Heart left ventricle (tissue), 16 donors: ENCODE measurements at regions not wholly inside any gene's neighbourhood (a gene's known extent, or its start where the extent isn't known, plus 50 kb on each side); places are given as distances from the start of the nearest gene placed in this dataset.

Source experiments
- ATAC-seq, 4 donors: fragments of 200-7000 bp; cut with Tn5 transposase; one replicate each; pipeline ENCODE4 v1.9.1; 2020 to 2022; ENCODE audit warnings: moderate library complexity in 4 of 4, mild to moderate bottlenecking in 3 of 4, moderate number of reproducible peaks in 1 of 4
- DNase-seq, 5 donors: peaks; one replicate each; pipeline ENCODE4 v3.0.0-alpha.2; 2020
- H3K27ac ChIP-seq, 12 donors: fragments of 200-600 bp; sonication (generic) in 4 of 12; one replicate each; pipeline versions ENCODE4 v1.5.0 to v1.8.0; 2016 to 2022; ENCODE audit warnings: mild to moderate bottlenecking in 2 of 12
- H3K27me3 ChIP-seq, 9 donors: fragments of 200-600 bp; sonication (generic) in 2 of 9; one replicate each; pipeline versions ENCODE4 v1.5.1 to v1.8.0; 2016 to 2022; ENCODE audit warnings: mild to moderate bottlenecking in 3 of 9
- H3K36me3 ChIP-seq, 9 donors: fragments of 200-600 bp; sonication (generic) in 2 of 9; one replicate each; pipeline versions ENCODE4 v1.5.0 to v1.8.0; 2018 to 2022; ENCODE audit warnings: mild to moderate bottlenecking in 2 of 9
- H3K4me1 ChIP-seq, 12 donors: fragments of 200-600 bp; sonication (generic) in 4 of 12; one replicate each; pipeline versions ENCODE4 v1.5.0 to v1.8.0; 2016 to 2022; ENCODE audit warnings: mild to moderate bottlenecking in 3 of 12
- H3K4me3 ChIP-seq, 12 donors: fragments of 200-600 bp; sonication (generic) in 4 of 12; one replicate each; pipeline versions ENCODE4 v1.5.0 to v1.8.0; 2017 to 2022; ENCODE audit warnings: mild to moderate bottlenecking in 9 of 12, moderate library complexity in 4 of 12
- H3K9me3 ChIP-seq, 12 donors: fragments of 200-600 bp; sonication (generic) in 4 of 12; one replicate each; pipeline versions ENCODE4 v1.5.0 to v1.8.0; 2016 to 2022; ENCODE audit warnings: mild to moderate bottlenecking in 1 of 12
- POLR2A ChIP-seq, 2 donors: fragments of 450-650 bp; IDR thresholded peaks; one replicate each; pipeline ENCODE4 v1.6.1; 2017; ENCODE audit warnings: antibody characterized with exemption in 2 of 2, mild to moderate bottlenecking in 2 of 2, moderate library complexity in 2 of 2
- WGBS, 4 donors: extraction: QIAGEN DNeasy Blood & Tissue Kit in 2 of 4; methylation state at CpG; one replicate each; pipeline versions ENCODE4 v1.1.5 to v1.1.7; 2013 to 2018; 5-methylcytosine and 5-hydroxymethylcytosine counted together
- intact Hi-C, 10 donors: fragments of 100-400 bp; cut with DNase I; formaldehyde crosslinking; loops; one replicate each; pipeline versions ENCODE4 v1.11.1 to v1.14.2; 2022
- TF ChIP-seq, protein P1 (sequence below), 12 donors: fragments of 200-600 bp; sonication (generic) in 4 of 12; IDR thresholded peaks; one replicate each; pipeline versions ENCODE4 v1.5.0 to v1.8.0; 2018 to 2022; ENCODE audit warnings: antibody characterized with exemption in 12 of 12, mild to moderate bottlenecking in 5 of 12
- donor health status: ischemic (EF 13 %, LVEDD 7.1; RV severe dilation, severe dysfunction).
- donor health status: healthy with polysubstance abuse.
- donor health status: DM: no; HTN: yes; CAD: no.
- donor health status: DM: no; HTN: no; CAD: no.
- donor health status: ischemic (EF 25% LVEDD 6.9; RV normal size, moderate dysfunction).
- donor health status: ischemic (EF 25% LVEDD 5.7; RV mildly dilated, moderate dysfunction).
- donor health status: healthy.
- donor health status: DM: yes; HTN: yes; CAD: no.
- donor health status: ischemic (EF 35%, LVEDD 5.7; RV mildly dilated, moderate dysfunction).
- donor health status: nonischemic (EF 11% LVEDD 7.7; RV severe dilation, severe dysfunction).
- donor health status: DM: yes; HTN: yes; CAD: no.
- donor health status: PGD.
- donor health status: ischemic (EF 29% LVEDD 5.4; RV normal size, mild dysfunction).
- donor health status: nonischemic (EF 23%, LVEDD 6.1; RV moderate dilation, normal function).

DNA sequence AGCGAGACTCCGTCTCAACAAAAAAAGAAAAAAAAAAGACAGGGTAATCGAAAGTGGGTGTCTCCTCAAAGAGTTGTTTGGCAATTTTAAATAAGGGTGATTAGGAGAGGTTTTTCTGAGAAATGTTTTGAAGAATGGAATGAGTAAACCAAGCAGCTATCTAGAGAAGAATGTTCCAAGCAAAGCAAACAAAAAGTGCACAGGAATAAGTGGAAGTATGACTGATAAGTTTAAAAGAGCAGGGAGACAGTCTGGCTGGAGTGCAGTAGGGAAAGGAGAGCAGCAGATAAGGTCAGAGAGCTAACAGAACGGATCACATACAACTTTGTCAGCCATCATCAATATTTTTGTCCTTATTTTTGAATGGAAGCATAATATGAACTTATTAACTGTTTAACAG lies 853.5 kb downstream of the TUSC7 start:
- no peaks in the 10 kb centered on the region for H3K9me3 ChIP-seq
- TF ChIP-seq, protein P1, sequence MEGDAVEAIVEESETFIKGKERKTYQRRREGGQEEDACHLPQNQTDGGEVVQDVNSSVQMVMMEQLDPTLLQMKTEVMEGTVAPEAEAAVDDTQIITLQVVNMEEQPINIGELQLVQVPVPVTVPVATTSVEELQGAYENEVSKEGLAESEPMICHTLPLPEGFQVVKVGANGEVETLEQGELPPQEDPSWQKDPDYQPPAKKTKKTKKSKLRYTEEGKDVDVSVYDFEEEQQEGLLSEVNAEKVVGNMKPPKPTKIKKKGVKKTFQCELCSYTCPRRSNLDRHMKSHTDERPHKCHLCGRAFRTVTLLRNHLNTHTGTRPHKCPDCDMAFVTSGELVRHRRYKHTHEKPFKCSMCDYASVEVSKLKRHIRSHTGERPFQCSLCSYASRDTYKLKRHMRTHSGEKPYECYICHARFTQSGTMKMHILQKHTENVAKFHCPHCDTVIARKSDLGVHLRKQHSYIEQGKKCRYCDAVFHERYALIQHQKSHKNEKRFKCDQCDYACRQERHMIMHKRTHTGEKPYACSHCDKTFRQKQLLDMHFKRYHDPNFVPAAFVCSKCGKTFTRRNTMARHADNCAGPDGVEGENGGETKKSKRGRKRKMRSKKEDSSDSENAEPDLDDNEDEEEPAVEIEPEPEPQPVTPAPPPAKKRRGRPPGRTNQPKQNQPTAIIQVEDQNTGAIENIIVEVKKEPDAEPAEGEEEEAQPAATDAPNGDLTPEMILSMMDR (IDR thresholded peaks at IDR 0.05), result no peak
- TF ChIP-seq POLR2A (IDR thresholded peaks at IDR 0.05), result no peak
- H3K27me3 ChIP-seq, result no peaks in the 10 kb centered on the region
- no peaks in the 10 kb centered on the region for H3K36me3 ChIP-seq
- H3K27ac ChIP-seq, result no peak overlapping the region
- no peak overlapping the region for H3K4me3 ChIP-seq
- ATAC-seq (no peak), DNase-seq (no peak)
- H3K4me1 ChIP-seq, result no peaks in the 10 kb centered on the region
- WGBS, 4 donors, result 46 to 61% (median 60%) methylated on average over 4 of the region's 4 CpGs
- intact Hi-C loops, result no loop called here

DNA sequence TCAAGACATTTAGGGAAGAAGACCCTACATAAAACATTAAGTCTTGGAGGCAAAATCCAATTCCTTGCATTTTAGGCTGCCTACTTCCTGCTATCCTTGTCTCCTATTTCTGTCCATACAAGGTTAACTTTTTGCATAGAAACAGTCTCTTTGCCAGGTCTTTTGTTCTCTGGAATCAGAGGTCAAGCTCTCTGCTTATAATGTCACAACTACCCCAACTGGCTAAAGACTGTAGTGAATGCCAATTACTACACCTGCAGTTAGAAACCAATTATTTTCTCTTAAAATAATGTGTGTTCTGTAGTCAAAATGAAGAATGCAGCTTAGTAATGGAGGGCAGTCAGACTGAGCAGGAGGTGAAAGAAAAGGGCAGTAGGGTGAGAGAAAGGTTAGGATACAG lies 856.2 kb downstream of the TUSC7 start:
- no peak for DNase-seq
- no peaks in the 10 kb centered on the region for H3K36me3 ChIP-seq
- H3K4me1 ChIP-seq, result no peaks in the 10 kb centered on the region
- ATAC-seq, result no peak
- H3K27me3 ChIP-seq, result no peaks in the 10 kb centered on the region
- intact Hi-C loops, result no loop called here
- H3K9me3 ChIP-seq, result no peaks in the 10 kb centered on the region
- TF ChIP-seq POLR2A (IDR thresholded peaks at IDR 0.05), result no peak
- TF ChIP-seq, protein P1 (IDR thresholded peaks at IDR 0.05), result no peak
- H3K4me3 ChIP-seq, result no peak overlapping the region
- H3K27ac ChIP-seq, result no peak overlapping the region

DNA sequence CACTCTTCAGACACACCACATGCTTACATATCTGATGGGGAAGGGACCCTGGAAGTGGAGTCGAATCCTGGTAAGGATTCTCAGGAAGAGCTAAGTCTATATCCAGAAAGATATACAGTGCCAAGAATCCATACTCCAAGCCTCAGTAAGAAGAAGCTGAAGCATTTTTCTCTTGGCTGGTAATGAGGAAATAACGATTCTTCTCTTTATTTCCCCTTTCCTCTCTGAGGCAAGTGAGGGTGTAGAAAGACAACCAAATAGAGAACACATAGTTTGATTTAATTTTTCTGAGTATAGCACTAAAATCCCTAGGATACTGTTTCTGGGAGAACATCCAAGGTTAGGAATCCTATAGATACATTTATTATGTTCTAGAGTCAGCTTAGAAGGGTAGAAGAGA lies 857.3 kb downstream of the TUSC7 start:
- no peaks in the 10 kb centered on the region for H3K4me1 ChIP-seq
- ATAC-seq (no peak), DNase-seq (no peak)
- H3K36me3 ChIP-seq, result no peaks in the 10 kb centered on the region
- WGBS, 4 donors, result 66 to 74% (median 69%) methylated on average over 2 of the region's 2 CpGs
- no peaks in the 10 kb centered on the region for H3K27me3 ChIP-seq
- TF ChIP-seq, protein P1 (IDR thresholded peaks at IDR 0.05), result no peak
- H3K4me3 ChIP-seq, result no peak overlapping the region
- intact Hi-C loops, result no loop called here
- H3K27ac ChIP-seq, result no peak overlapping the region
- no peaks in the 10 kb centered on the region for H3K9me3 ChIP-seq

GRCh38 chr3:117567382-117567781 lies 857.8 kb downstream of the TUSC7 start:
- Histone ChIP-seq H3K4me1 (no peaks in the 10 kb centered on the region), H3K27me3 (no peaks in the 10 kb centered on the region), H3K9me3 (no peaks in the 10 kb centered on the region), H3K27ac (no peak overlapping the region), H3K4me3 (no peak overlapping the region), H3K36me3 (no peaks in the 10 kb centered on the region)
- intact Hi-C loops, result no loop called here
- TF ChIP-seq, protein P1 (IDR thresholded peaks at IDR 0.05), result no peak
- no peak for TF ChIP-seq POLR2A (IDR thresholded peaks at IDR 0.05)
- DNase-seq (no peak), ATAC-seq (no peak)
- 51 to 65% (median 55%) methylated on average over 3 of the region's 3 CpGs for WGBS, 4 donors
